CD14-positive monocyte (primary cell): ENCODE measurements at regions not wholly inside any gene's neighbourhood (a gene's known extent, or its start where the extent isn't known, plus 50 kb on each side); places are given as distances from the start of the nearest gene placed in this dataset.

Experiments
- DNase-seq, 3 donors: peaks; one replicate each; pipeline ENCODE4 v3.0.0-alpha.2; 2011 to 2022
- H2AFZ ChIP-seq: 2 replicates; pipeline ENCODE4 v1.6.0; 2012; ENCODE audit warnings: mild to moderate bottlenecking, low read depth, low read length, inconsistent platforms; ENCODE audit not compliant: insufficient read depth, poor library complexity, severe bottlenecking
- H3K27ac ChIP-seq, 2 donors: 1 replicate in 1 of 2; 2 replicates in 1 of 2; pipeline ENCODE4 v1.5.1; 2012 to 2013; ENCODE audit warnings: low read length in 2 of 2, control low read depth in 1 of 2, inconsistent platforms in 1 of 2, low read depth in 1 of 2, mild to moderate bottlenecking in 1 of 2
- H3K27me3 ChIP-seq, 2 donors: one replicate each; pipeline versions ENCODE4 v1.6.0 to v1.6.1; 2011 to 2013; ENCODE audit warnings: low read length in 2 of 2; ENCODE audit not compliant: control insufficient read depth in 2 of 2, insufficient read depth in 2 of 2
- H3K36me3 ChIP-seq, 2 donors: replicated peaks in 1 of 2; 1 replicate in 1 of 2; 2 replicates in 1 of 2; pipeline versions ENCODE4 v1.5.1 to v1.6.1; 2012 to 2013; ENCODE audit warnings: low read length in 2 of 2, control low read depth in 1 of 2, inconsistent platforms in 1 of 2, mild to moderate bottlenecking in 1 of 2; ENCODE audit not compliant: insufficient read depth in 2 of 2, control insufficient read depth in 1 of 2
- H3K4me1 ChIP-seq, 2 donors: 1 replicate in 1 of 2; 2 replicates in 1 of 2; pipeline versions ENCODE4 v1.5.1 to v1.6.1; 2012 to 2013; ENCODE audit warnings: low read length in 2 of 2, control low read depth in 1 of 2, inconsistent platforms in 1 of 2, mild to moderate bottlenecking in 1 of 2, moderate library complexity in 1 of 2; ENCODE audit not compliant: insufficient read depth in 2 of 2, control insufficient read depth in 1 of 2
- H3K4me2 ChIP-seq: replicated peaks from 2 replicates; pipeline ENCODE3; 2012; ENCODE audit warnings: low read length, moderate library complexity, mild to moderate bottlenecking; ENCODE audit not compliant: poor library complexity, severe bottlenecking; ENCODE audit errors: extremely low read depth
- H3K4me3 ChIP-seq, 3 experiments: fragments of 200-600 bp in 1 of 3; sonication (generic) in 1 of 3; replicated peaks in 1 of 3; 1 replicate in 2 of 3; 2 replicates in 1 of 3; pipeline ENCODE4 v1.5.1; 2011 to 2013; ENCODE audit warnings: low read length in 3 of 3, mild to moderate bottlenecking in 3 of 3, control low read depth in 2 of 3, low read depth in 2 of 3, inconsistent platforms in 1 of 3, moderate library complexity in 1 of 3
- H3K79me2 ChIP-seq: 2 replicates; pipeline ENCODE4 v1.6.0; 2012; ENCODE audit warnings: mild to moderate bottlenecking, control low read depth, inconsistent platforms, low read length, moderate library complexity; ENCODE audit not compliant: insufficient read depth
- H3K9ac ChIP-seq: 2 replicates; pipeline ENCODE4 v1.6.0; 2017; ENCODE audit warnings: low read length, mild to moderate bottlenecking; ENCODE audit not compliant: insufficient read depth, poor library complexity, severe bottlenecking
- H3K9me3 ChIP-seq, 2 donors: replicated peaks in 1 of 2; 1 replicate in 1 of 2; 2 replicates in 1 of 2; pipeline versions ENCODE4 v1.5.1 to v1.6.1; 2012 to 2013; ENCODE audit warnings: low read length in 2 of 2, control low read depth in 1 of 2; ENCODE audit not compliant: control insufficient read depth in 1 of 2, insufficient read depth in 1 of 2
- H4K20me1 ChIP-seq: 2 replicates; pipeline ENCODE4 v1.6.0; 2012; ENCODE audit warnings: mild to moderate bottlenecking, low read length, control low read depth, moderate library complexity; ENCODE audit not compliant: insufficient read depth
- H3K27ac Mint-ChIP-seq, 7 donors: one replicate each; pipeline ENCODE4 v1.8.0; 2020; ENCODE audit warnings: mild to moderate bottlenecking in 7 of 7, mixed read lengths in 7 of 7, moderate library complexity in 6 of 7, inconsistent platforms in 2 of 7
- H3K27me3 Mint-ChIP-seq, 3 donors: one replicate each; pipeline ENCODE4 v1.8.0; 2021 to 2022; ENCODE audit warnings: low read depth in 3 of 3, mild to moderate bottlenecking in 3 of 3, mixed read lengths in 3 of 3, moderate library complexity in 3 of 3, inconsistent platforms in 1 of 3
- H3K36me3 Mint-ChIP-seq, 2 donors: one replicate each; pipeline ENCODE4 v1.8.0; 2020; ENCODE audit warnings: mixed read lengths in 2 of 2, inconsistent platforms in 1 of 2, mild to moderate bottlenecking in 1 of 2
- H3K4me1 Mint-ChIP-seq: one replicate; pipeline ENCODE4 v1.8.0; 2020; ENCODE audit warnings: mild to moderate bottlenecking, mixed read lengths
- H3K4me3 Mint-ChIP-seq, 2 donors: one replicate each; pipeline ENCODE4 v1.8.0; 2020; ENCODE audit warnings: mild to moderate bottlenecking in 2 of 2, mixed read lengths in 2 of 2, moderate library complexity in 1 of 2
- H3K9me3 Mint-ChIP-seq, 7 donors: one replicate each; pipeline ENCODE4 v1.8.0; 2020 to 2022; ENCODE audit warnings: mixed read lengths in 7 of 7, mild to moderate bottlenecking in 6 of 7, moderate library complexity in 6 of 7, inconsistent platforms in 2 of 7
- CTCF ChIP-seq: fragments of 200-600 bp; IDR thresholded peaks from one replicate; pipeline ENCODE4 v1.8.0; 2022; ENCODE audit warnings: antibody characterized with exemption, mild to moderate bottlenecking
- WGBS: methylation state at CpG from one replicate; pipeline ENCODE4 v1.1.5; 2013; ENCODE audit warnings: missing lambda C conversion rate; ENCODE audit not compliant: insufficient coverage; 5-methylcytosine and 5-hydroxymethylcytosine counted together
- intact Hi-C, 2 donors: fragments of 100-400 bp; cut with micrococcal nuclease; formaldehyde crosslinking; loops; one replicate each; pipeline versions ENCODE4 v1.15.0 to v1.15.1; 2023

GRCh38 chr14:28577711-28578131 is 188.9 kb upstream of the FOXG1 start:
- H3K9me3 ChIP-seq = peaks cover 0 to 2% of the 10 kb centered on the region in 2 donors

GRCh38 chr14:28584951-28585350 is 181.6 kb upstream of the FOXG1 start:
- no CpG with 5 or more reads among the region's 2 CpGs for WGBS
- H3K27ac ChIP-seq = no peak overlapping the region
- H3K27me3 ChIP-seq = no peaks in the 10 kb centered on the region
- no peaks in the 10 kb centered on the region for H3K79me2 ChIP-seq
- H2AFZ ChIP-seq = no peak overlapping the region
- no peaks in the 10 kb centered on the region for H3K27me3 Mint-ChIP-seq
- intact Hi-C loops = no loop called here
- H3K27ac Mint-ChIP-seq = no peak overlapping the region
- peaks cover 0 to 4% (median 0%) of the 10 kb centered on the region in 7 donors for H3K9me3 Mint-ChIP-seq
- no peak overlapping the region for H3K4me3 ChIP-seq
- H3K4me1 ChIP-seq = no peaks in the 10 kb centered on the region
- H3K4me2 ChIP-seq = no peak overlapping the region
- no peaks in the 10 kb centered on the region for H3K36me3 ChIP-seq
- no peaks in the 10 kb centered on the region for H3K9me3 ChIP-seq
- H3K4me3 Mint-ChIP-seq = no peak overlapping the region
- no peak for TF ChIP-seq CTCF
- H3K36me3 Mint-ChIP-seq = no peaks in the 10 kb centered on the region
- no peaks in the 10 kb centered on the region for H4K20me1 ChIP-seq
- no peaks in the 10 kb centered on the region for H3K4me1 Mint-ChIP-seq
- H3K9ac ChIP-seq = no peak overlapping the region
- no peak for DNase-seq

More at GRCh38 chr14:28577711-28578131, 188.9 kb upstream of the FOXG1 start:
- Histone ChIP-seq H3K4me3 (no peak overlapping the region), H4K20me1 (no peaks in the 10 kb centered on the region), H3K4me1 (no peaks in the 10 kb centered on the region), H2AFZ (no peak overlapping the region), H3K27me3 (no peaks in the 10 kb centered on the region), H3K4me2 (no peak overlapping the region), H3K9ac (no peak overlapping the region), H3K36me3 (no peaks in the 10 kb centered on the region), H3K27ac (no peak overlapping the region), H3K79me2 (no peaks in the 10 kb centered on the region)
- TF ChIP-seq CTCF = no peak
- no CpG with 5 or more reads among the region's 2 CpGs for WGBS
- H3K36me3 Mint-ChIP-seq = no peaks in the 10 kb centered on the region
- DNase-seq = no peak
- no peak overlapping the region for H3K4me3 Mint-ChIP-seq
- no peaks in the 10 kb centered on the region for H3K27me3 Mint-ChIP-seq
- H3K9me3 Mint-ChIP-seq = peaks cover 0 to 6% (median 0%) of the 10 kb centered on the region in 7 donors
- intact Hi-C loops = no loop called here
- no peak overlapping the region for H3K27ac Mint-ChIP-seq
- H3K4me1 Mint-ChIP-seq = no peaks in the 10 kb centered on the region
